ENCODE measurements at regions not wholly inside any gene's neighbourhood (a gene's known extent, or its start where the extent isn't known, plus 50 kb on each side); places are given as distances from the start of the nearest gene placed in this dataset.

- TF ChIP-seq POLR2A (IDR thresholded peaks at IDR 0.05; ENCODE audit: low read length) (no peak), GATA1 (IDR thresholded peaks at IDR 0.05; ENCODE audit: low read depth, low read length) (no peak)
These were observed 573.8 kb downstream of the POM121L12 start for GRCh38 chr7:53609185-53609584.
